Fibroblast of pulmonary artery (primary cell): ENCODE measurements at regions not wholly inside any gene's neighbourhood (a gene's known extent, or its start where the extent isn't known, plus 50 kb on each side); places are given as distances from the start of the nearest gene placed in this dataset.
"Not testable (repeated sequence)": the region's sequence is repeated elsewhere in the genome, so short reads cannot be mapped to it uniquely, and the experiment has no call there.

Experiments
- DNase-seq: peaks from one replicate; pipeline ENCODE4 v3.0.0-alpha.2; 2010; ENCODE audit warnings: low read depth
- H3K4me3 ChIP-seq: replicated peaks from 2 replicates; pipeline ENCODE4 v1.5.1; 2011; ENCODE audit warnings: low read depth, mild to moderate bottlenecking, control low read depth, low read length, moderate library complexity
- TF ChIP-seq, protein P1 (sequence below): IDR thresholded peaks from 2 replicates; pipeline ENCODE4 v1.5.1; 2011; ENCODE audit warnings: mild to moderate bottlenecking, control low read depth, low read length, inconsistent platforms; ENCODE audit errors: missing control alignments

DNA sequence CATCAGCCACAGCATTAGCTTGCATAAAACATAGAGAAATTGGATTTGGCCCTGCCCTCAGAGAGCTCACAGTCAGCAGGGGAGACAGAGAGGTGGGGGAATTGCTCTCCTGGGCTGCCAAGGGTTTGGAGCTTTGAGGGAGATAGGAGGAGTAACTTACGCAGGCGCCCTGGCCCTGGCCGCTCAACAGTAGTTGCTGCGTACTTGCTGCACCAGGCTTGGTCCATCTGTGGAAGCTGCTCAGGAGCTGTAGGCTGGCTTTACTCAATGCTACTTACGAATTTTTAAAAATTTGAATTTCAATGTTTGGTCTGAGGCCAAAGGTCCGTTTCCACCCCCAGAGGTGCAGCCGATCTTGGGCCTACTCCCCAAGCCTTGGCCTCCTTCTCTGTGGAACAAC lies 83.3 kb downstream of the CPZ start:
- TF ChIP-seq, protein P1, sequence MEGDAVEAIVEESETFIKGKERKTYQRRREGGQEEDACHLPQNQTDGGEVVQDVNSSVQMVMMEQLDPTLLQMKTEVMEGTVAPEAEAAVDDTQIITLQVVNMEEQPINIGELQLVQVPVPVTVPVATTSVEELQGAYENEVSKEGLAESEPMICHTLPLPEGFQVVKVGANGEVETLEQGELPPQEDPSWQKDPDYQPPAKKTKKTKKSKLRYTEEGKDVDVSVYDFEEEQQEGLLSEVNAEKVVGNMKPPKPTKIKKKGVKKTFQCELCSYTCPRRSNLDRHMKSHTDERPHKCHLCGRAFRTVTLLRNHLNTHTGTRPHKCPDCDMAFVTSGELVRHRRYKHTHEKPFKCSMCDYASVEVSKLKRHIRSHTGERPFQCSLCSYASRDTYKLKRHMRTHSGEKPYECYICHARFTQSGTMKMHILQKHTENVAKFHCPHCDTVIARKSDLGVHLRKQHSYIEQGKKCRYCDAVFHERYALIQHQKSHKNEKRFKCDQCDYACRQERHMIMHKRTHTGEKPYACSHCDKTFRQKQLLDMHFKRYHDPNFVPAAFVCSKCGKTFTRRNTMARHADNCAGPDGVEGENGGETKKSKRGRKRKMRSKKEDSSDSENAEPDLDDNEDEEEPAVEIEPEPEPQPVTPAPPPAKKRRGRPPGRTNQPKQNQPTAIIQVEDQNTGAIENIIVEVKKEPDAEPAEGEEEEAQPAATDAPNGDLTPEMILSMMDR: no peak
- no peak for DNase-seq
- H3K4me3 ChIP-seq: no peak overlapping the region

- TF ChIP-seq, protein P1: no peak
- DNase-seq: peak; percentile 8
- no peak overlapping the region for H3K4me3 ChIP-seq
Measured at GRCh38 chr4:8675383-8675782, 82.8 kb downstream of the CPZ start.

GRCh38 chr4:8674311-8674885 lies 81.8 kb downstream of the CPZ start:
- TF ChIP-seq, protein P1: no peak
- H3K4me3 ChIP-seq: no peak overlapping the region
- DNase-seq: no peak

DNA sequence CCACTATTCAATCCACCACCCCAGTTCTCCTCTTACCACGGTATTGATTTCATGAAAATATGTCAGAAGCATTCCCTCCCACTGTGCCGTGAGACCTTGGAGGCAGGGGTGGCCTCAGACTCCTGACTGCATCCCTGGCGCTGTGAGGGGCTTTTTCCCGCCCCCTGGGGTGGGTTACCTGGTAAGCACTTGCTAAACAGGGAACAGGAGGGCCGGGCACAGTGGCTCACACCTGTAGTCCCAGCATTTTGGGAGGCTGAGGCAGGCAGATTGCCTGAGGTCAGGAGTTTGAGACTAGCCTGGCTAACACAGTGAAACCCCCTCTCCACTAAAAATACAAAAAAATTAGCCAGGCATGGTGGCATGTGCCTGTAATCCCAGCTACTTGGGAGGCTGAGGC lies 80.5 kb downstream of the CPZ start:
- DNase-seq, H3K4me3 ChIP-seq: not testable (repeated sequence)

- H3K4me3 ChIP-seq: no peak overlapping the region
- TF ChIP-seq, protein P1: no peak
- DNase-seq: no peak
Measured at GRCh38 chr4:8672486-8672885, 79.9 kb downstream of the CPZ start.

DNA sequence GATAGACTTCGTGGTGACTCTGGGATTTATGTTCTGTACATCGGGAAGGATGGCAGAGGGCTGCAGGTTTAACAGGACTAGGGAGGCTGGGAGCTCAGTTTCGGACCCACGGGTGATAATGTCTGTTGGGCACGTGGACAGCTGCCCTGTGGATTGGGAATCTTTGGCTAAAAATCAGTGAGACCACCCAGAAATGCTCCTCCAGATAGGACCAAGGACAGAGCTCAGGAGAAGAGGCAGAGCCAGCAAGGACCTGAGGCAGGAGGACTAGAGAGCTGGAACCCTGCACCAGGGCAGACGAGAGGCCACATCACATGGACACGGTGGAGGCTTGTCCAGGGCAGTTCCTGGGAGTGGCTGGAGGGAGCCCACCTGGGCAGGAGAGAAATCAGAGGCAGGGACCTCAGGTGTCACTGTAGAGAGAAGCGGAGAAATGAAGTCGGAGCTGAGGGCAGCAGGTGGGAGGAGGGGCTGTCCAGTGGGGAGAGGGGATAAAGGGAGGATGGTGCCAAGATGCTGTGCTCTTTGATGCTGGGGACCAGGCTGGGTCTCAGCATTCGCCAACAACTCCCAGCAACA lies 79.2 kb downstream of the CPZ start:
- no peak for DNase-seq

More for the DNA sequence above, 79.2 kb downstream of the CPZ start:
- TF ChIP-seq, protein P1: no peak
- no peak overlapping the region for H3K4me3 ChIP-seq
